ENCODE measurements at regions not wholly inside any gene's neighbourhood (a gene's known extent, or its start where the extent isn't known, plus 50 kb on each side); places are given as distances from the start of the nearest gene placed in this dataset.
A peak's percentile ranks its signal among the peaks of the same experiment; 100 is the strongest.

GRCh38 chr4:185895351-185895750 is 83.4 kb upstream of the SORBS2 start:
- no peak for FAIRE-seq

- no peak for FAIRE-seq
These were observed 83.9 kb upstream of the SORBS2 start for GRCh38 chr4:185895866-185896265.

- FAIRE-seq, result no peak
These were observed 85.0 kb upstream of the SORBS2 start for GRCh38 chr4:185896817-185897488.

- FAIRE-seq, result no peak
These were observed 86.4 kb upstream of the SORBS2 start for GRCh38 chr4:185898413-185898812.

- no peak for FAIRE-seq
These were observed 87.8 kb upstream of the SORBS2 start for GRCh38 chr4:185899833-185900232.

GRCh38 chr4:185902654-185903053 is 90.7 kb upstream of the SORBS2 start:
- no peak for FAIRE-seq

- no peak for FAIRE-seq
These were observed 91.2 kb upstream of the SORBS2 start for GRCh38 chr4:185903205-185903604.

GRCh38 chr4:185904381-185904780 is 92.4 kb upstream of the SORBS2 start:
- no peak for FAIRE-seq

GRCh38 chr4:185909972-185910371 is 98.0 kb upstream of the SORBS2 start:
- no peak for FAIRE-seq

GRCh38 chr4:185911556-185912064 is 99.6 kb upstream of the SORBS2 start:
- no peak for FAIRE-seq

GRCh38 chr4:185912779-185913178 is 100.8 kb upstream of the SORBS2 start:
- peak; percentile 88 for FAIRE-seq

GRCh38 chr4:185914583-185915199 is 102.7 kb upstream of the SORBS2 start:
- peak; percentile 30 for FAIRE-seq

- no peak for FAIRE-seq
These were observed 103.3 kb upstream of the SORBS2 start for GRCh38 chr4:185915271-185915670.

- no peak for FAIRE-seq
These were observed 103.8 kb upstream of the SORBS2 start for GRCh38 chr4:185915817-185916216.

- no peak for FAIRE-seq
These were observed 104.2 kb upstream of the SORBS2 start for GRCh38 chr4:185916231-185916630.

- FAIRE-seq, result no peak
These were observed 104.7 kb upstream of the SORBS2 start for GRCh38 chr4:185916683-185917082.

GRCh38 chr4:185919107-185919506 is 107.1 kb upstream of the SORBS2 start:
- no peak for FAIRE-seq

- FAIRE-seq, result no peak
These were observed 108.2 kb upstream of the SORBS2 start for GRCh38 chr4:185920171-185920570.

GRCh38 chr4:185920691-185921260 is 108.8 kb upstream of the SORBS2 start:
- no peak for FAIRE-seq

- FAIRE-seq, result no peak
These were observed 109.9 kb upstream of the SORBS2 start for GRCh38 chr4:185921583-185922555.

- FAIRE-seq, result no peak
These were observed 112.6 kb upstream of the SORBS2 start for GRCh38 chr4:185924458-185925044.

GRCh38 chr4:185925910-185926360 is 113.9 kb upstream of the SORBS2 start:
- no peak for FAIRE-seq

- FAIRE-seq, result no peak
These were observed 119.4 kb upstream of the SORBS2 start for GRCh38 chr4:185931375-185931774.

Data from islet of Langerhans (tissue), 1 donor.